ENCODE measurements at regions not wholly inside any gene's neighbourhood (a gene's known extent, or its start where the extent isn't known, plus 50 kb on each side); places are given as distances from the start of the nearest gene placed in this dataset.

DNA sequence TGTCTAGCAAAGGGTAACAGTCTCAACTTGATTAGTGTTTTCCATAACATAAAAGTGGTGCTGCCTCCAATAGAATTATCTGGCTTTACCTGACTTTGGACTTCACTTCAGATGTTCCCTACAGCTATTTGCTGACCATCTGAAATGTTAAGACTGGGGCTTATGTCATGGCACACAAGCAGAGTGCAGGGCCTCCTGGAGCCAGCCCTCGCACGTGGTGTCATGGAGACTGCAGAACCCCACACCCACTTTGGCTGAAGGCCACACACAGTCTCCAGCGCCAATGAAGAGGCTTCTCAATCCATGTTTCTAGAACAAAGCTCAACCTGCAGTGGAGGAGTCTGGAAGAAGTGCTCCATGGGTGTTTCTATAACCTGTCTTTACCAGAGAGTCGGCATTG, 169.6 kb upstream of the FRMD6 start:
- TF ChIP-seq SRSF1 (optimal IDR thresholded peaks at IDR 0.05; ENCODE audit: low read depth, low read length) (no peak), TARDBP (CRISPR knock-in tag; IDR thresholded peaks at IDR 0.05) (no peak), EZH2 (conservative IDR thresholded peaks at IDR 0.05; ENCODE audit: low read depth, low read length) (no peak), ATF7 (IDR thresholded peaks at IDR 0.05) (no peak), ATF7 (CRISPR knock-in tag; IDR thresholded peaks at IDR 0.05) (no peak), KAT7 (CRISPR knock-in tag; IDR thresholded peaks at IDR 0.05; ENCODE audit: borderline replicate concordance) (no peak), ZNF329 (CRISPR knock-in tag; IDR thresholded peaks at IDR 0.05; ENCODE audit: low read depth) (no peak), CHD4 (IDR thresholded peaks at IDR 0.05; ENCODE audit: borderline replicate concordance, low read length) (no peak), YY1 (IDR thresholded peaks at IDR 0.05; ENCODE audit: insufficient read depth, insufficient replicate concordance, low read depth, low read length) (no peak)
- TF ChIP-seq, protein P1, sequence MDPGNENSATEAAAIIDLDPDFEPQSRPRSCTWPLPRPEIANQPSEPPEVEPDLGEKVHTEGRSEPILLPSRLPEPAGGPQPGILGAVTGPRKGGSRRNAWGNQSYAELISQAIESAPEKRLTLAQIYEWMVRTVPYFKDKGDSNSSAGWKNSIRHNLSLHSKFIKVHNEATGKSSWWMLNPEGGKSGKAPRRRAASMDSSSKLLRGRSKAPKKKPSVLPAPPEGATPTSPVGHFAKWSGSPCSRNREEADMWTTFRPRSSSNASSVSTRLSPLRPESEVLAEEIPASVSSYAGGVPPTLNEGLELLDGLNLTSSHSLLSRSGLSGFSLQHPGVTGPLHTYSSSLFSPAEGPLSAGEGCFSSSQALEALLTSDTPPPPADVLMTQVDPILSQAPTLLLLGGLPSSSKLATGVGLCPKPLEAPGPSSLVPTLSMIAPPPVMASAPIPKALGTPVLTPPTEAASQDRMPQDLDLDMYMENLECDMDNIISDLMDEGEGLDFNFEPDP (CRISPR knock-in tag; conservative IDR thresholded peaks at IDR 0.05), result no peak
- TF ChIP-seq, protein P2, sequence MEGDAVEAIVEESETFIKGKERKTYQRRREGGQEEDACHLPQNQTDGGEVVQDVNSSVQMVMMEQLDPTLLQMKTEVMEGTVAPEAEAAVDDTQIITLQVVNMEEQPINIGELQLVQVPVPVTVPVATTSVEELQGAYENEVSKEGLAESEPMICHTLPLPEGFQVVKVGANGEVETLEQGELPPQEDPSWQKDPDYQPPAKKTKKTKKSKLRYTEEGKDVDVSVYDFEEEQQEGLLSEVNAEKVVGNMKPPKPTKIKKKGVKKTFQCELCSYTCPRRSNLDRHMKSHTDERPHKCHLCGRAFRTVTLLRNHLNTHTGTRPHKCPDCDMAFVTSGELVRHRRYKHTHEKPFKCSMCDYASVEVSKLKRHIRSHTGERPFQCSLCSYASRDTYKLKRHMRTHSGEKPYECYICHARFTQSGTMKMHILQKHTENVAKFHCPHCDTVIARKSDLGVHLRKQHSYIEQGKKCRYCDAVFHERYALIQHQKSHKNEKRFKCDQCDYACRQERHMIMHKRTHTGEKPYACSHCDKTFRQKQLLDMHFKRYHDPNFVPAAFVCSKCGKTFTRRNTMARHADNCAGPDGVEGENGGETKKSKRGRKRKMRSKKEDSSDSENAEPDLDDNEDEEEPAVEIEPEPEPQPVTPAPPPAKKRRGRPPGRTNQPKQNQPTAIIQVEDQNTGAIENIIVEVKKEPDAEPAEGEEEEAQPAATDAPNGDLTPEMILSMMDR (CRISPR knock-in tag; IDR thresholded peaks at IDR 0.05), result no peak
- TF ChIP-seq, protein P3, sequence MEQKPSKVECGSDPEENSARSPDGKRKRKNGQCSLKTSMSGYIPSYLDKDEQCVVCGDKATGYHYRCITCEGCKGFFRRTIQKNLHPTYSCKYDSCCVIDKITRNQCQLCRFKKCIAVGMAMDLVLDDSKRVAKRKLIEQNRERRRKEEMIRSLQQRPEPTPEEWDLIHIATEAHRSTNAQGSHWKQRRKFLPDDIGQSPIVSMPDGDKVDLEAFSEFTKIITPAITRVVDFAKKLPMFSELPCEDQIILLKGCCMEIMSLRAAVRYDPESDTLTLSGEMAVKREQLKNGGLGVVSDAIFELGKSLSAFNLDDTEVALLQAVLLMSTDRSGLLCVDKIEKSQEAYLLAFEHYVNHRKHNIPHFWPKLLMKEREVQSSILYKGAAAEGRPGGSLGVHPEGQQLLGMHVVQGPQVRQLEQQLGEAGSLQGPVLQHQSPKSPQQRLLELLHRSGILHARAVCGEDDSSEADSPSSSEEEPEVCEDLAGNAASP (CRISPR knock-in tag; IDR thresholded peaks at IDR 0.05; ENCODE audit: borderline replicate concordance), result no peak

Measured in HepG2 (cell line).